Fibroblast of lung (primary cell): ENCODE measurements at regions not wholly inside any gene's neighbourhood (a gene's known extent, or its start where the extent isn't known, plus 50 kb on each side); places are given as distances from the start of the nearest gene placed in this dataset.

Source experiments
- EZH2 ChIP-seq: IDR thresholded peaks from 2 replicates; pipeline ENCODE4 v1.5.1; 2012; ENCODE audit warnings: low read length, control low read depth, mild to moderate bottlenecking; ENCODE audit errors: missing control alignments
- TF ChIP-seq, protein P1 (sequence below), 2 donors: IDR thresholded peaks in 1 of 2; conservative IDR thresholded peaks in 1 of 2; 1 replicate in 1 of 2; 2 replicates in 1 of 2; pipeline ENCODE4 v1.5.1; 2011 to 2012; ENCODE audit warnings: low read length in 2 of 2, control low read depth in 1 of 2, inconsistent platforms in 1 of 2, low read depth in 1 of 2, mild to moderate bottlenecking in 1 of 2

DNA sequence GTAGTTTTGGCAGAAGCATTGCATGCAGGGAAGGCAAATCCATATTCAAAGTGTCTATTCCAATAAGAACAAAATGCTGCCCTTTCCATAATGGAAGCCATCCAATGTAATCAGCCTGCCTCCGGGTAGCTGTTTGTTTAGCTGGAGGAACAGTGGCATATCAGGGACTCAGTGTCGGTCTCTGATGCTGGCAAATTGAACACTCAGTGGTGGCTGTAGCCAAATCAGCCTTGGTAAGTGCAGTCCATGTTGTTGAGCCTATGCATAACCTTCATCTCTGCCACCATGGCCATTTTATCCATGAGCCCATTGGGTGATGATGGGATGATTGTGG is 147.8 kb upstream of the MAX start:
- TF ChIP-seq, protein P1, sequence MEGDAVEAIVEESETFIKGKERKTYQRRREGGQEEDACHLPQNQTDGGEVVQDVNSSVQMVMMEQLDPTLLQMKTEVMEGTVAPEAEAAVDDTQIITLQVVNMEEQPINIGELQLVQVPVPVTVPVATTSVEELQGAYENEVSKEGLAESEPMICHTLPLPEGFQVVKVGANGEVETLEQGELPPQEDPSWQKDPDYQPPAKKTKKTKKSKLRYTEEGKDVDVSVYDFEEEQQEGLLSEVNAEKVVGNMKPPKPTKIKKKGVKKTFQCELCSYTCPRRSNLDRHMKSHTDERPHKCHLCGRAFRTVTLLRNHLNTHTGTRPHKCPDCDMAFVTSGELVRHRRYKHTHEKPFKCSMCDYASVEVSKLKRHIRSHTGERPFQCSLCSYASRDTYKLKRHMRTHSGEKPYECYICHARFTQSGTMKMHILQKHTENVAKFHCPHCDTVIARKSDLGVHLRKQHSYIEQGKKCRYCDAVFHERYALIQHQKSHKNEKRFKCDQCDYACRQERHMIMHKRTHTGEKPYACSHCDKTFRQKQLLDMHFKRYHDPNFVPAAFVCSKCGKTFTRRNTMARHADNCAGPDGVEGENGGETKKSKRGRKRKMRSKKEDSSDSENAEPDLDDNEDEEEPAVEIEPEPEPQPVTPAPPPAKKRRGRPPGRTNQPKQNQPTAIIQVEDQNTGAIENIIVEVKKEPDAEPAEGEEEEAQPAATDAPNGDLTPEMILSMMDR (conservative IDR thresholded peaks at IDR 0.05 in 1 of 2, IDR thresholded peaks at IDR 0.05 in 1 of 2; ENCODE audit: low read depth in 1 of 2, low read length in 2 of 2): no peak
- no peak for TF ChIP-seq EZH2
